Motor neuron (in vitro differentiated cells): ENCODE measurements at regions not wholly inside any gene's neighbourhood (a gene's known extent, or its start where the extent isn't known, plus 50 kb on each side); places are given as distances from the start of the nearest gene placed in this dataset.

ENCODE experiments used
- ATAC-seq, 8 experiments: fragments of 200-7000 bp; cut with Tn5 transposase; replicated peaks in 6 of 8; 2 replicates each; pipeline ENCODE4 v1.8.0; 2021; ENCODE audit warnings: mild to moderate bottlenecking in 8 of 8, moderate library complexity in 8 of 8
- H3K27ac ChIP-seq, 2 donors: fragments of 250-450 bp; sonication (Bioruptor Pico); 2 replicates each; pipeline ENCODE4 v1.9.0; 2021; ENCODE audit warnings: antibody characterized with exemption in 2 of 2, mild to moderate bottlenecking in 2 of 2, moderate library complexity in 1 of 2
- H3K4me1 ChIP-seq, 2 donors: fragments of 250-450 bp; sonication (Bioruptor Pico); replicated peaks in 1 of 2; 2 replicates each; pipeline ENCODE4 v1.6.1; 2021; ENCODE audit warnings: antibody characterized with exemption in 2 of 2, mild to moderate bottlenecking in 2 of 2, moderate library complexity in 1 of 2
- H3K4me3 ChIP-seq, 5 donors: fragments of 250-450 bp; sonication (Bioruptor Pico); 2 replicates each; pipeline ENCODE4 v1.9.0; 2021; ENCODE audit warnings: antibody characterized with exemption in 5 of 5, mild to moderate bottlenecking in 5 of 5, moderate library complexity in 4 of 5
- WGBS, 10 experiments: fragments of 450-650 bp; shearing (Covaris generic); methylation state at CpG; one replicate each; pipeline ENCODE4 v1.0.0; 2022; 5-methylcytosine and 5-hydroxymethylcytosine counted together
- in situ Hi-C, 9 experiments: fragments of 400-800 bp; cut with MboI; loops; one replicate each; pipeline ENCODE4 v1.15.0; 2021; ENCODE audit warnings: low sequenced_read_pairs in 9 of 9, low pct_unique_long_range_greater_than_20kb in 2 of 9; ENCODE audit not compliant: unreplicated experiment in 9 of 9

GRCh38 chr14:98510392-98510791, 761.6 kb downstream of the BCL11B start:
- Histone ChIP-seq H3K4me3 (no peak overlapping the region), H3K27ac (no peak overlapping the region), H3K4me1 (no peaks in the 10 kb centered on the region)
- no peak for ATAC-seq
- 0 to 96% (median 85%) methylated on average over 1 to 3 of the region's 3 CpGs; no CpG with 5 or more reads in 1 of the 10 experiments for WGBS, 10 experiments
- in situ Hi-C loops: no loop called here

- WGBS, 10 experiments: 8 to 82% (median 69%) methylated on average over 1 to 10 of the region's 10 CpGs
- Histone ChIP-seq H3K4me3 (no peak overlapping the region), H3K4me1 (no peaks in the 10 kb centered on the region), H3K27ac (no peak overlapping the region)
- ATAC-seq: no peak
- in situ Hi-C loops: no loop called here
These were observed 759.3 kb downstream of the BCL11B start for GRCh38 chr14:98512501-98513251.

GRCh38 chr14:98513558-98513957, 758.4 kb downstream of the BCL11B start:
- in situ Hi-C loops: no loop called here
- ATAC-seq: no peak
- no peak overlapping the region for H3K4me3 ChIP-seq

GRCh38 chr14:98514016-98514415, 758.0 kb downstream of the BCL11B start:
- no peak overlapping the region for H3K27ac ChIP-seq
- H3K4me1 ChIP-seq: no peaks in the 10 kb centered on the region
- in situ Hi-C loops: no loop called here
- no peak overlapping the region for H3K4me3 ChIP-seq
- no peak for ATAC-seq

More at GRCh38 chr14:98513558-98513957, 758.4 kb downstream of the BCL11B start:
- H3K4me1 ChIP-seq: no peaks in the 10 kb centered on the region
- no peak overlapping the region for H3K27ac ChIP-seq
- 0 to 100% (median 90%) methylated on average over 1 to 3 of the region's 3 CpGs; no CpG with 5 or more reads in 2 of the 10 experiments for WGBS, 10 experiments

GRCh38 chr14:98536256-98536655, 735.7 kb downstream of the BCL11B start:
- Histone ChIP-seq H3K4me3 (no peak overlapping the region), H3K4me1 (no peaks in the 10 kb centered on the region), H3K27ac (no peak overlapping the region)
- ATAC-seq: peak in 2 of 8 experiments; percentile 51 to 60
- WGBS, 10 experiments: 10 to 100% (median 62%) methylated on average over 1 to 3 of the region's 3 CpGs; no CpG with 5 or more reads in 2 of the 10 experiments
- in situ Hi-C loops: no loop called here

- 11 to 83% (median 60%) methylated on average over 2 to 10 of the region's 10 CpGs; no CpG with 5 or more reads in 2 of the 10 experiments for WGBS, 10 experiments
- no peak overlapping the region for H3K27ac ChIP-seq
- H3K4me3 ChIP-seq: no peak overlapping the region
- peak in 5 of 8 experiments; percentile 51 to 83 (median 75) for ATAC-seq
- in situ Hi-C loops: no loop called here
- peaks cover 15% of the 10 kb centered on the region in 2 donors for H3K4me1 ChIP-seq
These were observed 729.7 kb downstream of the BCL11B start for GRCh38 chr14:98542316-98542715.

- ATAC-seq: no peak
- no peak overlapping the region for H3K4me3 ChIP-seq
- in situ Hi-C loops: no loop called here
- WGBS, 10 experiments: 0 to 86% (median 40%) methylated on average over 1 to 2 of the region's 2 CpGs; no CpG with 5 or more reads in 1 of the 10 experiments
- no peak overlapping the region for H3K27ac ChIP-seq
- peaks cover 15% of the 10 kb centered on the region in 2 donors for H3K4me1 ChIP-seq
These were observed 728.9 kb downstream of the BCL11B start for GRCh38 chr14:98543074-98543473.

- no peak overlapping the region for H3K4me3 ChIP-seq
- no peak for ATAC-seq
- WGBS, 10 experiments: 60 to 100% (median 91%) methylated on average over 1 to 4 of the region's 4 CpGs; no CpG with 5 or more reads in 4 of the 10 experiments
- peaks cover 15% of the 10 kb centered on the region in 2 donors for H3K4me1 ChIP-seq
- in situ Hi-C loops: no loop called here
- no peak overlapping the region for H3K27ac ChIP-seq
These were observed 727.8 kb downstream of the BCL11B start for GRCh38 chr14:98544174-98544573.

GRCh38 chr14:98545181-98545580, 726.8 kb downstream of the BCL11B start:
- no peak overlapping the region for H3K27ac ChIP-seq
- no peak overlapping the region for H3K4me3 ChIP-seq
- ATAC-seq: no peak
- peaks cover 15% of the 10 kb centered on the region in 2 donors for H3K4me1 ChIP-seq
- in situ Hi-C loops: no loop called here

- H3K4me3 ChIP-seq: no peak overlapping the region
- in situ Hi-C loops: no loop called here
- 5 to 93% (median 60%) methylated on average over 1 to 6 of the region's 6 CpGs; no CpG with 5 or more reads in 2 of the 10 experiments for WGBS, 10 experiments
- H3K27ac ChIP-seq: no peak overlapping the region
- no peaks in the 10 kb centered on the region for H3K4me1 ChIP-seq
- no peak for ATAC-seq
These were observed 723.8 kb downstream of the BCL11B start for GRCh38 chr14:98548071-98548686.

GRCh38 chr14:98551028-98551427, 721.0 kb downstream of the BCL11B start:
- H3K27ac ChIP-seq: no peak overlapping the region
- no peak overlapping the region for H3K4me3 ChIP-seq
- H3K4me1 ChIP-seq: no peaks in the 10 kb centered on the region
- ATAC-seq: no peak
- WGBS, 10 experiments: 53 to 100% (median 95%) methylated on average over 1 to 5 of the region's 5 CpGs; no CpG with 5 or more reads in 1 of the 10 experiments
- in situ Hi-C loops: no loop called here

- ATAC-seq: no peak
- Histone ChIP-seq H3K4me3 (no peak overlapping the region), H3K27ac (no peak overlapping the region), H3K4me1 (no peaks in the 10 kb centered on the region)
- in situ Hi-C loops: no loop called here
- WGBS, 10 experiments: 0 to 100% (median 54%) methylated on average over 1 of the region's 1 CpG; no CpG with 5 or more reads in 1 of the 10 experiments
These were observed 716.6 kb downstream of the BCL11B start for GRCh38 chr14:98555440-98555839.

GRCh38 chr14:98564006-98564405, 708.0 kb downstream of the BCL11B start:
- ATAC-seq: peak in 3 of 8 experiments; percentile 16 to 32 (median 18)
- Histone ChIP-seq H3K4me1 (peaks cover 16 to 20% of the 10 kb centered on the region in 2 donors), H3K4me3 (no peak overlapping the region), H3K27ac (no peak overlapping the region)
- 0 to 33% (median 10%) methylated on average over 1 to 5 of the region's 5 CpGs; no CpG with 5 or more reads in 4 of the 10 experiments for WGBS, 10 experiments
- in situ Hi-C loops: no loop called here
